ENCODE measurements at regions not wholly inside any gene's neighbourhood (a gene's known extent, or its start where the extent isn't known, plus 50 kb on each side); places are given as distances from the start of the nearest gene placed in this dataset.
A peak's percentile ranks its signal among the peaks of the same experiment; 100 is the strongest.

DNA sequence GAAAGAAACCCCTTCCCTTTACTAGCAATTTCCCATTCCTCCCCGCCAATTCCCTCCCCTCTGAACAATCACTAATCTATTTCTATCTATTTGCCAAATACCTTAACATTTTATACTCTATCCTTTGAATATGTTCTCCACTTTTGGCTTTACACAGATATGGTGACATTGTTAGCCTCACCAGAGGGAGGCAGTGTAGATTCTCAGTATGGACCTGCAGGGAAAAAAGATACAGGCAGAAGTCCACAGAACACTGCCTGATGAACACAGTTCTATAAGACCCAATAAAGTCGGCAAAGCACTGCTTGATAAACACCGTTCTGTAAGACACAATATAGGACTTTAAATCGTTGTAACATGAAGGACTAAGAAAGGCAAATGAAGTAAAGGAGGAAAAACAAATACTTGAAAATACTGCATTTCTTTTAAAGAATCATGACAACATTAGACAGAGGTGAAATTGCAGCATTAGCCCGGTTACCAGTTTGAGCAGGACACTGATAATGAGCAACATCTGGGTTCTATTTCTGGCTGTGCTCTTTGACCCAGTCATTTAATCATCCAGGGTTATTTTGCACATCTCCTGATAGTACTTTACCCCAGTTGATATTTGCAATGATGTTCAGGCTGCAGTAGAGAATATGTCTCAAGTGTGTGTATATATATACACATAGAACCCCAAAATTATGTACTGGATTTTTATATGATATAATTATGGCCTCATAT lies 296.8 kb downstream of the UTRN start:
- CTCF ChIA-PET = interaction anchor here (0.5 to 2.6 kb wide), 2 partner anchors 197 to 403 kb away, joined by 3 to 11 read pairs; no protein-coding TSS in a partner anchor
- H3K36me3 Mint-ChIP-seq = peaks cover 19% of the 10 kb centered on the region
- peaks cover 46% of the 10 kb centered on the region for H3K4me1 Mint-ChIP-seq
- H3K4me3 Mint-ChIP-seq = no peak overlapping the region; the same call in 1 of the 2 replicates
- no peaks in the 10 kb centered on the region for H3K9me3 Mint-ChIP-seq
- peak; percentile 13 for DNase-seq (ENCODE audit: low spot score)
- no peaks in the 10 kb centered on the region for H3K27me3 Mint-ChIP-seq (ENCODE audit: low read depth)
- H3K27ac Mint-ChIP-seq = no peak overlapping the region; the same call in 1 of the 2 replicates
- ATAC-seq = peak; percentile 76
- POLR2A ChIA-PET = no interaction called here
- TF ChIP-seq, protein P1, sequence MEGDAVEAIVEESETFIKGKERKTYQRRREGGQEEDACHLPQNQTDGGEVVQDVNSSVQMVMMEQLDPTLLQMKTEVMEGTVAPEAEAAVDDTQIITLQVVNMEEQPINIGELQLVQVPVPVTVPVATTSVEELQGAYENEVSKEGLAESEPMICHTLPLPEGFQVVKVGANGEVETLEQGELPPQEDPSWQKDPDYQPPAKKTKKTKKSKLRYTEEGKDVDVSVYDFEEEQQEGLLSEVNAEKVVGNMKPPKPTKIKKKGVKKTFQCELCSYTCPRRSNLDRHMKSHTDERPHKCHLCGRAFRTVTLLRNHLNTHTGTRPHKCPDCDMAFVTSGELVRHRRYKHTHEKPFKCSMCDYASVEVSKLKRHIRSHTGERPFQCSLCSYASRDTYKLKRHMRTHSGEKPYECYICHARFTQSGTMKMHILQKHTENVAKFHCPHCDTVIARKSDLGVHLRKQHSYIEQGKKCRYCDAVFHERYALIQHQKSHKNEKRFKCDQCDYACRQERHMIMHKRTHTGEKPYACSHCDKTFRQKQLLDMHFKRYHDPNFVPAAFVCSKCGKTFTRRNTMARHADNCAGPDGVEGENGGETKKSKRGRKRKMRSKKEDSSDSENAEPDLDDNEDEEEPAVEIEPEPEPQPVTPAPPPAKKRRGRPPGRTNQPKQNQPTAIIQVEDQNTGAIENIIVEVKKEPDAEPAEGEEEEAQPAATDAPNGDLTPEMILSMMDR (IDR thresholded peaks at IDR 0.05) = 0 out of 2 replicates have a peak, but pooled peaks have one; percentile 17
- TF ChIP-seq FOXP1 (CRISPR knock-in tag; IDR thresholded peaks at IDR 0.05; ENCODE audit: borderline replicate concordance) = no peak

DNA sequence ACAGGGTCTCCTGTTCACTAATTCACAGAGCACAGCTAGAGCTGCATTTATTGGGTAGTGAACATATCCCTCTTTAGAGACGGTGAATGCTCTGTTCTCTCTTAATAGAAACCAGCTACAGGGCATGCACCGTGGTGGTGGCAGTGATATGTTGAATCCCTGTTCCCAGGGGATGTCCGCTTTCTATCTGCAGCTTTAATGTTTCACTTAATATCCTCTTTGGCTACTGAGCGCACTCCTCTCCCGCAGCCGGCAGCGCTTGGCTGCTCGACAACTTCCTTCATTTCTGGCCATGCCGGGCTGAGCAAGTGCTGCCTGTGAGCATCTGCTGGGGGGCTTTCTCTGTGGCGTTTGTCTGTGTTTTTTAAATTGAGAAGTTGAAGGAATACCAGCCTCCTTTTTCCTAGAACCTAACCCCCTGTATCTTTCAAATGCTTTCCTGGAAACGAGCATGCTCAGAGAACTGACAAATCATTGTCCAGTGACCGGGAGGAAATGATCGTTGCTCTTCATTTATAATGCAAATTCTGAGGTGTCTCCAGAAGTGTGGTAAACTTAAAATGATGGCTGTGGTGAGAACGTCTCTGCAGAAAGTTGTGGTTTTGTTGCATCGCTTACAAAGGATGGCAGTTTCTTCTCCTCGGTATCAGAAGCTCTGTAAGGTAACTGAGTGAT lies 297.9 kb downstream of the UTRN start:
- peak; percentile 12 for DNase-seq (ENCODE audit: low spot score)
- H3K4me1 Mint-ChIP-seq = peaks cover 57% of the 10 kb centered on the region
- peak overlapping the region; percentile 65 for H3K4me3 Mint-ChIP-seq
- ChIA-PET POLR2A (no interaction called here), CTCF (interaction anchor here (0.6 to 2.6 kb wide), 4 partner anchors 35 to 647 kb away, joined by 3 to 11 read pairs (median 3); no protein-coding TSS in a partner anchor)
- peak; percentile 57 for ATAC-seq
- peak overlapping the region; percentile 65 for H3K27ac Mint-ChIP-seq
- no peaks in the 10 kb centered on the region for H3K27me3 Mint-ChIP-seq (ENCODE audit: low read depth)
- TF ChIP-seq ZNF138 (CRISPR knock-in tag; conservative IDR thresholded peaks at IDR 0.05) (no peak), SOX15 (CRISPR knock-in tag; IDR thresholded peaks at IDR 0.05) (no peak), ZNF219 (CRISPR knock-in tag; IDR thresholded peaks at IDR 0.05; ENCODE audit: borderline replicate concordance) (no peak)
- TF ChIP-seq, protein P2, sequence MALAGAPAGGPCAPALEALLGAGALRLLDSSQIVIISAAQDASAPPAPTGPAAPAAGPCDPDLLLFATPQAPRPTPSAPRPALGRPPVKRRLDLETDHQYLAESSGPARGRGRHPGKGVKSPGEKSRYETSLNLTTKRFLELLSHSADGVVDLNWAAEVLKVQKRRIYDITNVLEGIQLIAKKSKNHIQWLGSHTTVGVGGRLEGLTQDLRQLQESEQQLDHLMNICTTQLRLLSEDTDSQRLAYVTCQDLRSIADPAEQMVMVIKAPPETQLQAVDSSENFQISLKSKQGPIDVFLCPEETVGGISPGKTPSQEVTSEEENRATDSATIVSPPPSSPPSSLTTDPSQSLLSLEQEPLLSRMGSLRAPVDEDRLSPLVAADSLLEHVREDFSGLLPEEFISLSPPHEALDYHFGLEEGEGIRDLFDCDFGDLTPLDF (CRISPR knock-in tag; IDR thresholded peaks at IDR 0.05) = no peak
- TF ChIP-seq, protein P3, sequence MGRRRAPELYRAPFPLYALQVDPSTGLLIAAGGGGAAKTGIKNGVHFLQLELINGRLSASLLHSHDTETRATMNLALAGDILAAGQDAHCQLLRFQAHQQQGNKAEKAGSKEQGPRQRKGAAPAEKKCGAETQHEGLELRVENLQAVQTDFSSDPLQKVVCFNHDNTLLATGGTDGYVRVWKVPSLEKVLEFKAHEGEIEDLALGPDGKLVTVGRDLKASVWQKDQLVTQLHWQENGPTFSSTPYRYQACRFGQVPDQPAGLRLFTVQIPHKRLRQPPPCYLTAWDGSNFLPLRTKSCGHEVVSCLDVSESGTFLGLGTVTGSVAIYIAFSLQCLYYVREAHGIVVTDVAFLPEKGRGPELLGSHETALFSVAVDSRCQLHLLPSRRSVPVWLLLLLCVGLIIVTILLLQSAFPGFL (CRISPR knock-in tag; IDR thresholded peaks at IDR 0.05; ENCODE audit: borderline replicate concordance) = no peak
- peaks cover 20% of the 10 kb centered on the region for H3K36me3 Mint-ChIP-seq
- no peaks in the 10 kb centered on the region for H3K9me3 Mint-ChIP-seq

DNA sequence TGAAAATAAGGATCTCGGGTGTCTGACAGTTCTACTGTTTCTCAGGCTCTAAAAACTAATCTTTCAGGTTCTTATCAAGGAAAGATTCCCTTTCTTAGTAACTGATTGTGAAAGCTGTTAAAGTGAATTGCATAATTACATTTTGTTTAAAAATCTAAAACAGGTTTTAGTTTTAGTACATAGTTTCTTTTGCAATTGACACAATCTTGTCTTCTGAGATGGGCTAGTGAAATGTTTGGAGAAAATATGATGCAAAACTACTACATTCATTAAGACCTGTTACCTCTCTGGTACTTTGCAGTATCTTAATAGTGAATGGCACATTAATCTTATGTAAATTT lies 298.4 kb downstream of the UTRN start:
- ATAC-seq (no peak), DNase-seq (ENCODE audit: low spot score) (no peak)
- H3K4me1 Mint-ChIP-seq = peaks cover 58% of the 10 kb centered on the region
- POLR2A ChIA-PET = no interaction called here
- H3K27ac Mint-ChIP-seq = peak overlapping the region; percentile 65
- CTCF ChIA-PET = interaction anchor here (0.6 to 2.6 kb wide), 5 partner anchors 35 to 648 kb away, joined by 3 to 11 read pairs (median 3); no protein-coding TSS in a partner anchor
- no peaks in the 10 kb centered on the region for H3K9me3 Mint-ChIP-seq
- TF ChIP-seq OVOL2 (CRISPR knock-in tag; IDR thresholded peaks at IDR 0.05; ENCODE audit: borderline replicate concordance) (no peak), ESRRA (CRISPR knock-in tag; IDR thresholded peaks at IDR 0.05; ENCODE audit: borderline replicate concordance) (no peak), CBFB (CRISPR knock-in tag; IDR thresholded peaks at IDR 0.05; ENCODE audit: low read depth) (no peak)
- TF ChIP-seq, protein P4, sequence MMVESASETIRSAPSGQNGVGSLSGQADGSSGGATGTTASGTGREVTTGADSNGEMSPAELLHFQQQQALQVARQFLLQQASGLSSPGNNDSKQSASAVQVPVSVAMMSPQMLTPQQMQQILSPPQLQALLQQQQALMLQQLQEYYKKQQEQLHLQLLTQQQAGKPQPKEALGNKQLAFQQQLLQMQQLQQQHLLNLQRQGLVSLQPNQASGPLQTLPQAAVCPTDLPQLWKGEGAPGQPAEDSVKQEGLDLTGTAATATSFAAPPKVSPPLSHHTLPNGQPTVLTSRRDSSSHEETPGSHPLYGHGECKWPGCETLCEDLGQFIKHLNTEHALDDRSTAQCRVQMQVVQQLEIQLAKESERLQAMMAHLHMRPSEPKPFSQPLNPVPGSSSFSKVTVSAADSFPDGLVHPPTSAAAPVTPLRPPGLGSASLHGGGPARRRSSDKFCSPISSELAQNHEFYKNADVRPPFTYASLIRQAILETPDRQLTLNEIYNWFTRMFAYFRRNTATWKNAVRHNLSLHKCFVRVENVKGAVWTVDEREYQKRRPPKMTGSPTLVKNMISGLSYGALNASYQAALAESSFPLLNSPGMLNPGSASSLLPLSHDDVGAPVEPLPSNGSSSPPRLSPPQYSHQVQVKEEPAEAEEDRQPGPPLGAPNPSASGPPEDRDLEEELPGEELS (CRISPR knock-in tag; IDR thresholded peaks at IDR 0.05) = no peak
- TF ChIP-seq, protein P5, sequence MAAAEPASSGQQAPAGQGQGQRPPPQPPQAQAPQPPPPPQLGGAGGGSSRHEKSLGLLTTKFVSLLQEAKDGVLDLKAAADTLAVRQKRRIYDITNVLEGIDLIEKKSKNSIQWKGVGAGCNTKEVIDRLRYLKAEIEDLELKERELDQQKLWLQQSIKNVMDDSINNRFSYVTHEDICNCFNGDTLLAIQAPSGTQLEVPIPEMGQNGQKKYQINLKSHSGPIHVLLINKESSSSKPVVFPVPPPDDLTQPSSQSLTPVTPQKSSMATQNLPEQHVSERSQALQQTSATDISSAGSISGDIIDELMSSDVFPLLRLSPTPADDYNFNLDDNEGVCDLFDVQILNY (CRISPR knock-in tag; IDR thresholded peaks at IDR 0.05) = no peak
- peak overlapping the region; percentile 65 for H3K4me3 Mint-ChIP-seq
- no peaks in the 10 kb centered on the region for H3K27me3 Mint-ChIP-seq (ENCODE audit: low read depth)
- H3K36me3 Mint-ChIP-seq = peaks cover 18% of the 10 kb centered on the region

Measured in WTC11 (cell line).